Neural progenitor cell (in vitro differentiated cells): ENCODE measurements at regions not wholly inside any gene's neighbourhood (a gene's known extent, or its start where the extent isn't known, plus 50 kb on each side); places are given as distances from the start of the nearest gene placed in this dataset.
A peak's percentile ranks its signal among the peaks of the same experiment; 100 is the strongest.

ENCODE experiments used
- DNase-seq: peaks from one replicate; pipeline ENCODE4 v3.0.0-alpha.2; 2016; ENCODE audit warnings: low spot score
- H2AFZ ChIP-seq: fragments of 200-600 bp; sonication (generic); replicated peaks from 2 replicates; pipeline ENCODE4 v1.6.1; 2016; ENCODE audit warnings: antibody characterized with exemption
- H3F3A ChIP-seq: fragments of 200-600 bp; sonication (generic); 2 replicates; pipeline ENCODE4 v1.6.1; 2016; ENCODE audit warnings: antibody characterized with exemption, low read depth
- H3K27ac ChIP-seq: fragments of 200-600 bp; sonication (generic); 2 replicates; pipeline ENCODE4 v1.5.1; 2016; ENCODE audit warnings: mild to moderate bottlenecking
- H3K27me3 ChIP-seq: fragments of 200-600 bp; sonication (generic); 2 replicates; pipeline ENCODE4 v1.6.1; 2016; ENCODE audit warnings: mild to moderate bottlenecking, moderate library complexity
- H3K36me3 ChIP-seq: fragments of 200-600 bp; sonication (generic); 2 replicates; pipeline ENCODE4 v1.5.1; 2016
- H3K4me1 ChIP-seq: fragments of 200-600 bp; sonication (generic); 2 replicates; pipeline ENCODE4 v1.6.1; 2016; ENCODE audit warnings: mixed run types
- H3K4me2 ChIP-seq: fragments of 200-600 bp; sonication (generic); 2 replicates; pipeline ENCODE4 v1.6.1; 2016
- H3K4me3 ChIP-seq: fragments of 200-600 bp; sonication (generic); 2 replicates; pipeline ENCODE4 v1.5.1; 2016
- H3K79me2 ChIP-seq: fragments of 200-600 bp; sonication (generic); 2 replicates; pipeline ENCODE4 v1.6.1; 2016; ENCODE audit warnings: low read depth
- H3K9ac ChIP-seq: fragments of 200-600 bp; sonication (generic); 2 replicates; pipeline ENCODE4 v1.6.1; 2016
- H3K9me3 ChIP-seq: fragments of 200-600 bp; sonication (generic); 2 replicates; pipeline ENCODE4 v1.5.1; 2016; ENCODE audit warnings: low read depth
- H4K20me1 ChIP-seq: fragments of 200-600 bp; sonication (generic); 2 replicates; pipeline ENCODE4 v1.6.1; 2016; ENCODE audit warnings: low read depth
- H3K27ac Mint-ChIP-seq: 3 replicates; pipeline ENCODE4 v1.8.0; 2021; ENCODE audit warnings: mixed read lengths
- H3K27me3 Mint-ChIP-seq: 2 replicates; pipeline ENCODE4 v1.8.0; 2022; ENCODE audit warnings: low read depth, mild to moderate bottlenecking, inconsistent platforms, moderate library complexity, mixed read lengths; ENCODE audit not compliant: insufficient read depth
- H3K36me3 Mint-ChIP-seq: 3 replicates; pipeline ENCODE4 v1.8.0; 2021; ENCODE audit warnings: mixed read lengths
- H3K4me1 Mint-ChIP-seq: 3 replicates; pipeline ENCODE4 v1.8.0; 2021; ENCODE audit warnings: mixed read lengths
- H3K4me3 Mint-ChIP-seq: 3 replicates; pipeline ENCODE4 v1.8.0; 2021; ENCODE audit warnings: mild to moderate bottlenecking, moderate library complexity, mixed read lengths
- H3K9me3 Mint-ChIP-seq: 3 replicates; pipeline ENCODE4 v1.8.0; 2020; ENCODE audit warnings: mixed read lengths
- EZH2 ChIP-seq: fragments of 200-600 bp; sonication (generic); IDR thresholded peaks from 2 replicates; pipeline ENCODE4 v1.6.1; 2017; ENCODE audit warnings: antibody characterized with exemption, mild to moderate bottlenecking, moderate library complexity
- EZH2phosphoT487 ChIP-seq: fragments of 200-600 bp; sonication (generic); IDR thresholded peaks from 2 replicates; pipeline ENCODE4 v1.6.1; 2017; ENCODE audit warnings: antibody characterized with exemption
- TF ChIP-seq, protein P1 (sequence below): fragments of 200-600 bp; sonication (generic); IDR thresholded peaks from 2 replicates; pipeline ENCODE4 v1.5.1; 2017; ENCODE audit warnings: antibody characterized with exemption, mild to moderate bottlenecking

DNA sequence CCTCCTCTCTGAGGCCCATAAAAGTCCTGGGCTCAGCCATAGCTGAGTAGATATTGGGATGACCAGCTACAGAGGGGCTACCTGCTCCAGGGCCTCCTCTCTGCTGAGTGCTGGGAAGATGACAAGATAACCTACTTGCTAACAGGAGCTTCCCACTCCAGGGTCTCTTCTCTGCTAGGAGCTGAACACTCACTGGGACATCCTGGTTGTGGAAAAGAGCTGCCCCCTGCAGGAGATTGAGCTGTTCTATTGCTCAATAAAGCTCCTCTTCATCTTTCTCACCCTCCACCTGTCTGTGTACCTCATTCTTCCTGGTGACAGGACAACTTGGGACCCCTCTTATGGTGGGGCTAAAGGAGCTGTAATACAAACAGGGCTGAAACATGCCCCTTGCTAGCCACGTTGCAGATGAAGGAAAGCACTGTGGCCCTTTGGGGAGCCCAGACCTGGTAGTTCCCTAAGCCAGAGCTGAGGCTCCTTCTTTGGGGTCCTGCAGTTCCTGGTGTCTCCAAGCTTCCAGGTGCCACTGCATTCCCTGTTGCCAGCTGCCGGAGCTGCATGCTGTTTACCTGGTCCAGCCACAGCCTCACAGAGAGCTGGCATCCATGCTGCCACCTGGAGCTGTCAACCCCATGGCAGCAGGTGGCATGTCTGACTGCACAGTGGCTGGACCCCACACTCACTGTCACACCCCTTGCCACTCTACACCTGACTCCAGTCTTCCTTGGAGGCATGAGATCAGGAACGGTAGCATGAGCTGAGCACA, 598.5 kb upstream of the LMO3 start:
- Mint-ChIP-seq H3K9me3 (no peaks in the 10 kb centered on the region), H3K36me3 (no peaks in the 10 kb centered on the region), H3K27ac (no peak overlapping the region), H3K4me3 (no peak overlapping the region), H3K4me1 (no peaks in the 10 kb centered on the region), H3K27me3 (peaks cover 4% of the 10 kb centered on the region)
- no peaks in the 10 kb centered on the region for H3K36me3 ChIP-seq
- H3K4me2 ChIP-seq, result no peak overlapping the region
- no peaks in the 10 kb centered on the region for H3K4me1 ChIP-seq
- H3F3A ChIP-seq, result no peaks in the 10 kb centered on the region
- H3K79me2 ChIP-seq, result no peaks in the 10 kb centered on the region
- H3K9ac ChIP-seq, result no peak overlapping the region
- no peak overlapping the region for H3K27ac ChIP-seq
- H2AFZ ChIP-seq, result no peak overlapping the region
- TF ChIP-seq EZH2phosphoT487, result no peak
- TF ChIP-seq, protein P1, sequence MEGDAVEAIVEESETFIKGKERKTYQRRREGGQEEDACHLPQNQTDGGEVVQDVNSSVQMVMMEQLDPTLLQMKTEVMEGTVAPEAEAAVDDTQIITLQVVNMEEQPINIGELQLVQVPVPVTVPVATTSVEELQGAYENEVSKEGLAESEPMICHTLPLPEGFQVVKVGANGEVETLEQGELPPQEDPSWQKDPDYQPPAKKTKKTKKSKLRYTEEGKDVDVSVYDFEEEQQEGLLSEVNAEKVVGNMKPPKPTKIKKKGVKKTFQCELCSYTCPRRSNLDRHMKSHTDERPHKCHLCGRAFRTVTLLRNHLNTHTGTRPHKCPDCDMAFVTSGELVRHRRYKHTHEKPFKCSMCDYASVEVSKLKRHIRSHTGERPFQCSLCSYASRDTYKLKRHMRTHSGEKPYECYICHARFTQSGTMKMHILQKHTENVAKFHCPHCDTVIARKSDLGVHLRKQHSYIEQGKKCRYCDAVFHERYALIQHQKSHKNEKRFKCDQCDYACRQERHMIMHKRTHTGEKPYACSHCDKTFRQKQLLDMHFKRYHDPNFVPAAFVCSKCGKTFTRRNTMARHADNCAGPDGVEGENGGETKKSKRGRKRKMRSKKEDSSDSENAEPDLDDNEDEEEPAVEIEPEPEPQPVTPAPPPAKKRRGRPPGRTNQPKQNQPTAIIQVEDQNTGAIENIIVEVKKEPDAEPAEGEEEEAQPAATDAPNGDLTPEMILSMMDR, result no peak
- no peaks in the 10 kb centered on the region for H4K20me1 ChIP-seq
- no peak overlapping the region for H3K4me3 ChIP-seq
- no peaks in the 10 kb centered on the region for H3K27me3 ChIP-seq
- H3K9me3 ChIP-seq, result no peaks in the 10 kb centered on the region
- no peak for DNase-seq

DNA sequence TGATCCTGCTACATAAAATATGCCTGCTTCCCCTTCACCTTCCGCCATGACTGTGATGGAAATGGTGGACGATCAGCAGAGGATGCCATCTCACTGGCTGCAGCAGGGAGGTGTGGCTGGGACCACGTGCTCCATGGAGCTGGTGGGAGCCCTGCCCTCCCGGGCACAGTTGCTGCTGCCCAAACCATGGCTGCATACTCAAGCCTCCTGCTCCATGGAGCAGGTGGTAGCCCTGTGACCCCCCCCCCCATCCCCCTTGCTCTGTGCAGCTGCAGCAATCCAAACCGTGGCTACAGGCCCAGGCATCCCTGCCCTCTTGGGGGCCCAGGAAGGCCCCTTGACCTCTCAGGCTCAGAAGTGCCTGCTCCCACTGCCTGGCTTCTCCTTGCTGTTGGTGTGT, 597.5 kb upstream of the LMO3 start:
- Histone ChIP-seq H3K4me1 (no peaks in the 10 kb centered on the region), H3K79me2 (no peaks in the 10 kb centered on the region), H3K4me2 (no peak overlapping the region), H3K4me3 (no peak overlapping the region), H3F3A (no peaks in the 10 kb centered on the region), H3K27me3 (no peaks in the 10 kb centered on the region), H3K9me3 (no peaks in the 10 kb centered on the region), H3K9ac (no peak overlapping the region), H2AFZ (no peak overlapping the region), H4K20me1 (no peaks in the 10 kb centered on the region), H3K27ac (no peak overlapping the region), H3K36me3 (no peaks in the 10 kb centered on the region)
- Mint-ChIP-seq H3K4me1 (no peaks in the 10 kb centered on the region), H3K9me3 (no peaks in the 10 kb centered on the region), H3K27ac (no peak overlapping the region), H3K4me3 (peak overlapping the region; percentile 53), H3K36me3 (no peaks in the 10 kb centered on the region), H3K27me3 (peaks cover 3% of the 10 kb centered on the region)
- TF ChIP-seq EZH2 (no peak), EZH2phosphoT487 (no peak)
- TF ChIP-seq, protein P1, result no peak
- DNase-seq, result no peak

DNA sequence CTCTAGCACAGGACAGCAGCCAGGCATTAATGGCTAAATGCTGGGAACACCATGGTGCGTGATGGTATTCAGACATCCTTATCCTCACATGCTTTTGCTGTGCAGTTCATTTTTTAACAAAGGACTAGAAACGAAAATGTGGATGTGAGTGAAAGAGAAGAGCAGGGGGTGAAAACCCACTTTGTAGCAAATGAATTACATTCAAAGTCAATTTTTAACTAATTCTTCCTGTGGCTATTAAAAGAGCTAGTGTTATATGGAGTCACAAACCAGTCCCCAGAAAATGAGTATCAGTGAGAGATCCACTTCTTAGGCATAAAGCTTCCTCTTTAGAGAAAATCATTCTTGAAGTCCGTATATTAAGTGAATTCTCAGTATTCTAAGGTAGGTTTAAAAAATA, 592.0 kb upstream of the LMO3 start:
- Histone ChIP-seq H3K9ac (no peak overlapping the region), H3K27ac (no peak overlapping the region), H3K4me3 (no peak overlapping the region), H3K4me1 (peaks cover 11% of the 10 kb centered on the region), H3K79me2 (no peaks in the 10 kb centered on the region), H3F3A (peaks cover 2% of the 10 kb centered on the region), H3K9me3 (no peaks in the 10 kb centered on the region), H2AFZ (no peak overlapping the region), H3K27me3 (no peaks in the 10 kb centered on the region), H3K36me3 (no peaks in the 10 kb centered on the region), H4K20me1 (no peaks in the 10 kb centered on the region), H3K4me2 (no peak overlapping the region)
- H3K36me3 Mint-ChIP-seq, result no peaks in the 10 kb centered on the region
- H3K27me3 Mint-ChIP-seq, result peaks cover 3% of the 10 kb centered on the region
- DNase-seq, result no peak
- no peak overlapping the region for H3K27ac Mint-ChIP-seq
- no peak overlapping the region for H3K4me3 Mint-ChIP-seq
- no peak for TF ChIP-seq EZH2phosphoT487
- H3K9me3 Mint-ChIP-seq, result no peaks in the 10 kb centered on the region
- H3K4me1 Mint-ChIP-seq, result peaks cover 4% of the 10 kb centered on the region

DNA sequence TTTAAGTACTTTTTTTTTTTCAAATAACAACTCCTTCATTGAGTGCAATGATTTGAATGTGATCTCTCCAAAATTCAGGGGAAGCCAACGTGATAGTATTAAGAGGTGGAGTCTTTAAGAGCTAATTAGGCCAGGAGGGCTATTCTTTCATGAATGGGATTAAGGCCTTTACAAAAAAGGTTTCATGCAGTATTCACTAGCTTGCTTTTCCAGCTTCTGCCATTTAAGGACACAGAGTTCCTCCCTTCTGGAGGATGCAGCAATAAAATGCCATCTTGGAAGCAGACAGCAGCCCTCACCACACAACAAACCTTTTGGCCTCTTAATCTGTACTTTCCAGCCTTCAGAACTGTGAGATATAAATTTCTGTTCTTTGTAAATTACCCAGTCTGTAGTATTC, 586.8 kb upstream of the LMO3 start:
- H3F3A ChIP-seq, result peaks cover 8% of the 10 kb centered on the region
- no peaks in the 10 kb centered on the region for H4K20me1 ChIP-seq
- Mint-ChIP-seq H3K9me3 (no peaks in the 10 kb centered on the region), H3K27me3 (no peaks in the 10 kb centered on the region), H3K4me1 (peaks cover 4% of the 10 kb centered on the region), H3K4me3 (no peak overlapping the region), H3K27ac (no peak overlapping the region), H3K36me3 (no peaks in the 10 kb centered on the region)
- H3K79me2 ChIP-seq, result no peaks in the 10 kb centered on the region
- no peaks in the 10 kb centered on the region for H3K36me3 ChIP-seq
- no peak overlapping the region for H3K9ac ChIP-seq
- no peaks in the 10 kb centered on the region for H3K9me3 ChIP-seq
- H3K27ac ChIP-seq, result peak overlapping the region; percentile 84
- H3K4me2 ChIP-seq, result peak overlapping the region; percentile 71
- peak; percentile 82 for DNase-seq
- TF ChIP-seq EZH2phosphoT487, result no peak
- no peak for TF ChIP-seq EZH2
- TF ChIP-seq, protein P1, result no peak
- peaks cover 24% of the 10 kb centered on the region for H3K4me1 ChIP-seq
- H2AFZ ChIP-seq, result peak overlapping the region; percentile 18
- no peaks in the 10 kb centered on the region for H3K27me3 ChIP-seq
- H3K4me3 ChIP-seq, result no peak overlapping the region
